Right atrium auricular region (tissue), 2 donors: ENCODE measurements at regions not wholly inside any gene's neighbourhood (a gene's known extent, or its start where the extent isn't known, plus 50 kb on each side); places are given as distances from the start of the nearest gene placed in this dataset.
A peak's percentile ranks its signal among the peaks of the same experiment; 100 is the strongest.

Source experiments
- DNase-seq: peaks from one replicate; pipeline ENCODE4 v3.0.0-alpha.2; 2019; ENCODE audit warnings: low spot score
- H3K27ac ChIP-seq, 2 donors: fragments of 200-600 bp; sonication (generic); 1 replicate in 1 of 2; 2 replicates in 1 of 2; pipeline ENCODE4 v1.5.1; 2016 to 2019
- H3K27me3 ChIP-seq, 2 donors: fragments of 200-600 bp; sonication (generic); one replicate each; pipeline versions ENCODE4 v1.5.1 to v1.6.0; 2017 to 2019
- H3K36me3 ChIP-seq: fragments of 200-600 bp; sonication (generic); one replicate; pipeline ENCODE4 v1.5.1; 2016
- H3K4me1 ChIP-seq, 2 donors: fragments of 200-600 bp; sonication (generic); one replicate each; pipeline versions ENCODE4 v1.5.1 to v1.6.0; 2017 to 2019
- H3K4me3 ChIP-seq, 2 donors: fragments of 200-600 bp; sonication (generic); 1 replicate in 1 of 2; 2 replicates in 1 of 2; pipeline ENCODE4 v1.5.1; 2017 to 2019; ENCODE audit warnings: mild to moderate bottlenecking in 1 of 2, moderate library complexity in 1 of 2
- H3K9me3 ChIP-seq, 2 donors: fragments of 200-600 bp; sonication (generic); one replicate each; pipeline ENCODE4 v1.5.1; 2019
- CTCF ChIP-seq, 2 donors: fragments of 200-600 bp; sonication (generic); IDR thresholded peaks; one replicate each; pipeline ENCODE4 v1.5.1; 2019; ENCODE audit warnings: antibody characterized with exemption in 2 of 2

- DNase-seq = no peak
- no peaks in the 10 kb centered on the region for H3K4me1 ChIP-seq
- H3K9me3 ChIP-seq = peaks cover 0 to 2% of the 10 kb centered on the region in 2 donors
- no peak for TF ChIP-seq CTCF (IDR thresholded peaks at IDR 0.05)
- H3K27ac ChIP-seq = no peak overlapping the region
- H3K36me3 ChIP-seq = no peaks in the 10 kb centered on the region
- no peaks in the 10 kb centered on the region for H3K27me3 ChIP-seq
- H3K4me3 ChIP-seq = no peak overlapping the region
Observed at GRCh38 chr2:125730921-125731320, 925.0 kb upstream of the GYPC start.

GRCh38 chr2:125736306-125736705, 919.7 kb upstream of the GYPC start:
- Histone ChIP-seq H3K36me3 (no peaks in the 10 kb centered on the region), H3K27me3 (no peaks in the 10 kb centered on the region), H3K9me3 (peaks cover 0 to 18% of the 10 kb centered on the region in 2 donors), H3K27ac (no peak overlapping the region), H3K4me3 (no peak overlapping the region), H3K4me1 (no peaks in the 10 kb centered on the region)
- TF ChIP-seq CTCF (IDR thresholded peaks at IDR 0.05) = no peak
- no peak for DNase-seq

DNA sequence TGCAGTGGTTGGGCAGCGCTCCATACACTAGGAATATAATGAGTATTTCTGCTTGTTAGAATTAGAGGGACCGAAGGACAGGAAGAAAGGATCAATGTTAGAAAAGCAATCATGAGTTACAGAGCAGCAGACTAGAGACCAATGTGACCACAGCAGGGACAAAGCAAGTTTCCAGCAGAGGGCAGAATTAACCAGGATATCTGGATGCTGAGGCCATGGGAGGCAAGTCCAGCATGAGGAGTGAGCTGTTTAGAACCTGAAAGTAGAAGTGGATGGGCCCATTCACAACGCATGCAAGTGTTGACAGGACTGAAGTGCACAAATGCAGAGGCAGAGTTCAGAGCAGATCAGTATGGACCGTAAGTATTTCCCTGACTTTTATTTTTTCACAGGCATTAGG, 910.4 kb upstream of the GYPC start:
- H3K36me3 ChIP-seq = no peaks in the 10 kb centered on the region
- no peaks in the 10 kb centered on the region for H3K27me3 ChIP-seq
- no peaks in the 10 kb centered on the region for H3K4me1 ChIP-seq
- DNase-seq = no peak
- H3K9me3 ChIP-seq = no peaks in the 10 kb centered on the region
- H3K27ac ChIP-seq = no peak overlapping the region
- H3K4me3 ChIP-seq = no peak overlapping the region
- TF ChIP-seq CTCF (IDR thresholded peaks at IDR 0.05) = peak in 1 of 2 donors; percentile 55

GRCh38 chr2:125746321-125747164, 909.4 kb upstream of the GYPC start:
- Histone ChIP-seq H3K4me1 (no peaks in the 10 kb centered on the region), H3K4me3 (no peak overlapping the region), H3K9me3 (no peaks in the 10 kb centered on the region), H3K27me3 (no peaks in the 10 kb centered on the region), H3K36me3 (no peaks in the 10 kb centered on the region), H3K27ac (no peak overlapping the region)
- no peak for DNase-seq
- no peak for TF ChIP-seq CTCF (IDR thresholded peaks at IDR 0.05)

- no peak for TF ChIP-seq CTCF (IDR thresholded peaks at IDR 0.05)
- H3K27me3 ChIP-seq = no peaks in the 10 kb centered on the region
- H3K4me3 ChIP-seq = no peak overlapping the region
- no peaks in the 10 kb centered on the region for H3K9me3 ChIP-seq
- H3K36me3 ChIP-seq = no peaks in the 10 kb centered on the region
- no peak overlapping the region for H3K27ac ChIP-seq
- no peak for DNase-seq
- no peaks in the 10 kb centered on the region for H3K4me1 ChIP-seq
Observed at GRCh38 chr2:125747165-125747425, 908.9 kb upstream of the GYPC start.

DNA sequence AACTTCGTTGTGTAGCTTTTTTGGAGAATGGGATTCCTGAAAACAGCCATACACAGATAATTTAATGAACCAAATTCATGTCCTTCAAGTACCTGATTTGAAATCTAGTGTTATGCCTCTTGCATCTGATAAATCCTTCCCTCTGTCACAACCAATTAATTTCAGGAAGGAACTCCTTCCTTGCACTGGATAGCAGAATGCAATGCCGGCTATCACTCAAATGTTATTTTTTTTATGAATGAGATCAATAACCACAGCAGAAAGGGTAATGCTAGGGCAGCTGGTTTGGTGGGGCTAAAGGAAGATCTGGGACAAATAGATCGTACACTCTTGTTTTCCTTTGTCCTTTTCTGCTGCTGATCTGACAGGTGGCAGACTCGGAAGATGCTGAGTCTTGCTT, 899.5 kb upstream of the GYPC start:
- no peaks in the 10 kb centered on the region for H3K9me3 ChIP-seq
- no peak overlapping the region for H3K4me3 ChIP-seq
- TF ChIP-seq CTCF (IDR thresholded peaks at IDR 0.05) = no peak
- H3K4me1 ChIP-seq = no peaks in the 10 kb centered on the region
- H3K36me3 ChIP-seq = no peaks in the 10 kb centered on the region
- DNase-seq = no peak
- no peaks in the 10 kb centered on the region for H3K27me3 ChIP-seq
- H3K27ac ChIP-seq = no peak overlapping the region
